ENCODE measurements at regions not wholly inside any gene's neighbourhood (a gene's known extent, or its start where the extent isn't known, plus 50 kb on each side); places are given as distances from the start of the nearest gene placed in this dataset.

- intact Hi-C loops (cut with micrococcal nuclease) (no loop called here), dilution Hi-C loops (cut with MboI; ENCODE audit: extremely low pct_ligation_motif_present, low sequenced_read_pairs) (no loop called here)
- no peak overlapping the region for H3K27ac ChIP-seq (ENCODE audit: insufficient read depth, low read depth, low read length)
- no peaks in the 10 kb centered on the region for H4K20me1 ChIP-seq (replicated peaks; ENCODE audit: control insufficient read depth, extremely low read depth, insufficient read depth, low read length)
- no peaks in the 10 kb centered on the region for H3K27me3 ChIP-seq (ENCODE audit: control insufficient read depth in 2 of 2, insufficient read depth in 2 of 2, low read length in 2 of 2)
- BruUV-seq (replicated peaks), result no TSS peak
- no peak overlapping the region for H2AFZ ChIP-seq (ENCODE audit: low read depth, low read length)
- H3K4me1 ChIP-seq (ENCODE audit: control insufficient read depth, extremely low read depth, insufficient read depth, low read length), result no peaks in the 10 kb centered on the region
- DNase-seq (ENCODE audit: low read depth, low spot score) (no peak), FAIRE-seq (no peak)
- H3K79me2 ChIP-seq (ENCODE audit: control insufficient read depth, insufficient read depth, low read length), result no peaks in the 10 kb centered on the region
- H3K4me3 ChIP-seq (replicated peaks in 1 of 3; ENCODE audit: insufficient read depth in 1 of 3, low read depth in 1 of 3, low read length in 3 of 3), result no peak overlapping the region
- POLR2A ChIA-PET, result no interaction called here
- CTCF ChIA-PET, result no interaction called here
- no peak overlapping the region for H3K4me2 ChIP-seq (ENCODE audit: insufficient read depth, low read length)
- no peaks in the 10 kb centered on the region for H3K9me1 ChIP-seq (replicated peaks; ENCODE audit: control insufficient read depth, extremely low read depth, insufficient read depth, low read length)
- TF ChIP-seq GATA2 (IDR thresholded peaks at IDR 0.05; ENCODE audit: insufficient read depth, insufficient read length, low read depth, low read length) (no peak), CTCF (IDR thresholded peaks at IDR 0.05; ENCODE audit: extremely low read depth in 1 of 2, insufficient read depth in 1 of 2, low read depth in 1 of 2, low read length in 2 of 2) (no peak), MYC (IDR thresholded peaks at IDR 0.05; ENCODE audit: low read depth, low read length) (no peak), POLR2A (IDR thresholded peaks at IDR 0.05; ENCODE audit: low read depth, low read length) (no peak), POLR2AphosphoS5 (IDR thresholded peaks at IDR 0.05; ENCODE audit: insufficient read depth, low read depth, low read length) (no peak), MAX (IDR thresholded peaks at IDR 0.05; ENCODE audit: insufficient read depth, insufficient read length) (no peak), JUN (IDR thresholded peaks at IDR 0.05; ENCODE audit: borderline replicate concordance, insufficient read depth, insufficient read length, low read depth) (no peak), FOS (IDR thresholded peaks at IDR 0.05; ENCODE audit: borderline replicate concordance, insufficient read depth, low read length) (no peak), EZH2 (IDR thresholded peaks at IDR 0.05; ENCODE audit: borderline replicate concordance, low read depth, low read length, severe bottlenecking) (no peak)
- H3K36me3 ChIP-seq (ENCODE audit: control insufficient read depth in 2 of 2, extremely low read depth in 1 of 2, insufficient read depth in 2 of 2, low read length in 2 of 2), result no peaks in the 10 kb centered on the region
- H3K9me3 ChIP-seq (replicated peaks; ENCODE audit: control insufficient read depth, insufficient read depth, low read length), result no peaks in the 10 kb centered on the region
- H3K9ac ChIP-seq (replicated peaks; ENCODE audit: extremely low read depth, insufficient read depth, low read length), result no peak overlapping the region
These were observed 101.1 kb downstream of the DCAF12L2 start for GRCh38 chrX:126064901-126065541.
